GM21423 (cell line): ENCODE measurements at regions not wholly inside any gene's neighbourhood (a gene's known extent, or its start where the extent isn't known, plus 50 kb on each side); places are given as distances from the start of the nearest gene placed in this dataset.

Experiments
- ATAC-seq: cut with Tn5 transposase; IDR thresholded peaks from one replicate; pipeline ENCODE4 v1.9.1; 2021; ENCODE audit warnings: mild to moderate bottlenecking, moderate library complexity; ENCODE audit not compliant: unreplicated experiment

GRCh38 chr10:4691776-4692175, 134.2 kb upstream of the AKR1E2 start:
- ATAC-seq = no peak

- no peak for ATAC-seq
Measured at GRCh38 chr10:4691301-4691700, 134.7 kb upstream of the AKR1E2 start.

DNA sequence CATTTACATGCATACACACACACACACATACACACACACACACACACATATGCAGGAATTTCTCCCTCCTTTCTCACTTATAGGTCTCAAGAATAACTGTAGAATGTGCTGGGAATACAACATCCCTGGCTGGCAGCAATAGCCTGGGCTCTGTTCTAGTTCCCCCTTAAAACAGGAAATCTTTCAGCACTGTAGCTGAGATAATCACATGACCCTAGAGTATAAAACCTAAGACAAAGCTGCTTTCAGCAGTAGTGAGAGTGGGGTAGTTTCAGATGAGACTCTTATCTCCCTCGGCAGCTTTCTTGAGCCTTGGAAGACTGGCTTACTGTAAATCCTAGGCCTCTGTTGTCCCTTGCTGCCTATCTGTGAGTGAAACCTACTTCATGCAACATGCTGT, 137.4 kb upstream of the AKR1E2 start:
- no peak for ATAC-seq

GRCh38 chr10:4688168-4688567, 137.8 kb upstream of the AKR1E2 start:
- no peak for ATAC-seq

DNA sequence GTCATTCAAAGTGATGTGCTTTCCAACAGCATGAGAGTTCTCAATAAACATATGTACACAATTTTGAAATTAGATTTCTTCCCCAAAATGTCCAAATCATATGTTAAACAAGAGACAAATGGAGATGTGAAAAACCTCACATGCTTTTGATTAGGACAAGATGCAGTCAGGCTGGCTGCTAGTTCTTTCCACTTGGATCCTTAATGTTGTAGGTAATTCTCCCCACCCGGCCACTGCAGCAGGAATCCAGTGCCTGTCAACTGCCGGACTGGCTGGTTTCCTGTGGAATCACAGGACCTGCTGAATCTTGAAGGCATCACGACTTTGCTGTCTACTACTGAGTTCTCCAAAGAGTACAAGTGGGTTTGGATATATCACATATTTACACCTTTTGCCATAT, 138.6 kb upstream of the AKR1E2 start:
- no peak for ATAC-seq

GRCh38 chr10:4686644-4686996, 139.4 kb upstream of the AKR1E2 start:
- no peak for ATAC-seq

- ATAC-seq = no peak
Measured at GRCh38 chr10:4685904-4686643, 139.9 kb upstream of the AKR1E2 start.

GRCh38 chr10:4685491-4685890, 140.5 kb upstream of the AKR1E2 start:
- ATAC-seq = no peak

DNA sequence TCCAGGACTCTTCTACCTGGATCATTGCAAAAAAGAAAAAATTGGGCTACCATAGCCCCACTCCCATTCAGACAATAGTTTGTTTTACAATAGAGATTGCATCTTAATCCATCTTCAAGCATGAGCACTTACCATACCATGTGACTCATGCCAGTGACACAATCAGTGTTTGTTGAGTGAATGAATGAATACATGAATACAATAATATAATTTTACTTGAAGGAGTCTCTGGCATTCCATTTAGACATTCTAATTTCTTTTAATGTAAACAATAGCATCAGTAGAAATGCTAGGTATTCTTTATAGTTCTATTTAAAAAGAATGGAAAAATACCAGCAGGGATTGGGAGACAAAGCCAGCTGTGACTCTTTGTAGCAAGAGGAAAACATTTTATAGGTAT, 141.6 kb upstream of the AKR1E2 start:
- no peak for ATAC-seq

GRCh38 chr10:4683838-4684237, 142.2 kb upstream of the AKR1E2 start:
- no peak for ATAC-seq

- ATAC-seq = no peak
Measured at GRCh38 chr10:4683137-4683536, 142.9 kb upstream of the AKR1E2 start.

DNA sequence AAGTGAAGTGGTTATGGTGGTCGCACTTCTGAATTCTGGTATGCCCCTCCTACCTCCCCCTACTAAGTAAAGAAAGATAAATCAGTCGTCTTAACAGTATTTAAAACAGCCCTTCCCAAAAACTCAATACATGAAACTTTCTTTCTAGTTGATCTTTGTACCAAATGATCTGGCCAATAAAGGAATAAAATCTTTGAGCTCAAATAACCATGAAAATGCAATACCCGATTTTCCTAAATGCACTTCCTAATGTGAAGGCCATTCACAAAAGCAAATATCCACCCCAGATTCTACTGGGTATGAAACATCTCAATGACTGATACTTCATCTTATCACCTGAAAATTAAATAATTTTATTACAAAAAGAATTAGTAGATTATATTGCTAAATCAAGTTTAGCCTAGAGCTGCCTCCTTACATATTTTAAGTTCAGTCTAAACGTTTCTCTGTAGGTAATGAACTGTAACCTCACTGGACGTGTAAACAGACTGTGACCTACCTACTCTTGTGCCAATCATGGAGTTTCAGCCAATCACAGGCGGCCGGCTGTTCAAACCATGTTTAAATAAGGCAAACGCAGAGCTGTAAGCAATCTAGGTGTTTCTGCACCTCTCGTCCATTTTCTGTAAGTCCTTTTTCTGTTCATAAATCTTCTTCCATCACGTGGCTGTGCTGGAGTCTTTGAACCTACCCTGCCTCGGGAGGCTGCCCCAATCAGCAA, 146.9 kb upstream of the AKR1E2 start:
- no peak for ATAC-seq

- ATAC-seq = no peak
Measured at GRCh38 chr10:4678023-4678950, 147.7 kb upstream of the AKR1E2 start.

GRCh38 chr10:4677296-4678021, 148.5 kb upstream of the AKR1E2 start:
- ATAC-seq = no peak

GRCh38 chr10:4676566-4676965, 149.4 kb upstream of the AKR1E2 start:
- ATAC-seq = no peak

- ATAC-seq = no peak
Measured at GRCh38 chr10:4675808-4676207, 150.2 kb upstream of the AKR1E2 start.

DNA sequence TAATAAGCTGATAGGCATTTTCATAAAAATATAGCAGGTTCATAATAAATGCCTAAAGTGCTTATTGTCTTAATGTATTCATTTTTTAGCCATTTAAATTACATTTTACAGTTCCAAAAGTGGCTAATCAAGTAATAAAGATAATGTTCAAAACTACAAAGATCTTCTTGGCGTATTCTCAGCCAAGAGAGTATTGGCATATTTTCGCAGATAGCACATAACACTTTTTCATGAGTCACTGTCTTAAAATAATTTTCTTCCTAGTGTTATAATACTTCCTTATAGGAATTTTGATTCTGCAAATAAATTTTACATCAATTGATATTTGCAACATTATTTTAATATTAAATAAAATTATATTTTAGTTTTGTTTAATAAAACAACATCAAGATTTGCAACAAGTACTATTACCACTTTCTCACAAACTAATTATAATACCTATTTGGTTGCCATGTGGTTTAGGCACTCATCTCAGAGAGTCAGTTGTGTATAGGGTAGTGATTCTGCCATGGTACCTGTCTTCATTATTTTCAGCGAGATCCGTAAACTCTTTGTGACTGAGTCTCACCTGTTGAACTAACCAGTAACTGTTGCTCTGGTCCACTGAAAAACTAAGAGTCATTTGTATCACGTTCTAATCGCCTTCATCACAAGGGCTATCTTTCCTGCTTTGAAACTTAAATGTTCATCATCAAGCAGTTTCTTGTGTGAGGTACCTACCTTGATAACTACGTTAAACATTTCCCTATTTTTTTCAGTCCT, 152.5 kb upstream of the AKR1E2 start:
- ATAC-seq = no peak

GRCh38 chr10:4672201-4672600, 153.8 kb upstream of the AKR1E2 start:
- ATAC-seq = no peak

DNA sequence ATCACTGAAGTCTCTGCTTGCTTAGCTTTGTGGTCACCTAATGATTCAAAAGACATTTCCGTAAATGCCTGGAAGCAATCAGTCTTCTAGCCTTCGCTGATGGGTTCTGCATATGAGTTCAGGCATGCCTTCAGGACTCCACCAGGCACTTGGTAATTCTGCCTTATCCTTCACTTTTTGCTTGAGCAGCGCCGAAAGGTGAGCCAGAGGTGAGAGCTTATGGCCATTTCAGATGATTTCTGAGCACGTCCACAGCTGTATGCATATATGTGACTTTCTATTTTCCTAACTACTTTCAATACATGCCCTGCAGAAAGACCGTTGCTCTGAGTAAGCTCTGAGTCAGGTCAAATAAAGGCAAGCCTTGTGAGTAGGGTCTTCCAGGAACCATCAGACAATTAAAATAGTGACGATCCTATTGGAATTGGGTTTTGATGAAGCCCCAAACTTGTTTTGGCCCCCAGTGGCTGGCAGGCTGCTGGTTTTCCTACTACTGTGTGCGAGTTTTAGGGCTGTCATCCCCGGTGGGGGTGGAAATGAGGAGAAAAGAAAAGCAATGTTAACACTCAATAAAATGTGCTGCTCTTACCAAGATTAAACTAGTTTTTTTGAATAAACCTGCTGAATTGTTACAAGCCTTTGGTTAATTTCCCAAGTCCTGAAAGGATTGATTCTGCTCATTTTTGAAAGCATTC, 154.4 kb upstream of the AKR1E2 start:
- ATAC-seq = no peak

DNA sequence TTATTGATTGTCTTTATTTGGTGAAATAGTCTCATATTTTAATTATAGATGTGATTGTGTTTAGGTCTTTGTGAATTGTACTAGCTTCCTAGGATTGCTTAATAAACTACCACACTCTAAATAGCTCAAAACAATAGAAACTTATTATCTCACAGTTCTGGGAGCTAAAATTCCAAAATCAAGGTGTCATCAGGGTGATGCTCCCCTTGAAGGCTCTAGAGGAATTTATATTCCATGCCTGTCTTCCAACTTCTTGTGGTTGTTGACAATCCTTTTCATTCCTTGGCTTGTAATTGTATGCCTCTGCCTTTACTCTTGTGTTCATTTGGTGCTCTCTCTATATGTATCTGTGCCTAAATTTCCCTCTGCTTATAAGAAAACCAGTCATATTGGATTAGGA, 155.3 kb upstream of the AKR1E2 start:
- no peak for ATAC-seq
